HEK293 (cell line): ENCODE measurements at regions not wholly inside any gene's neighbourhood (a gene's known extent, or its start where the extent isn't known, plus 50 kb on each side); places are given as distances from the start of the nearest gene placed in this dataset.

ENCODE experiments used
- KLF10 ChIP-seq: fragments of 450-650 bp; IDR thresholded peaks from 2 replicates; pipeline ENCODE4 v1.5.1; 2018; ENCODE audit warnings: missing biosample characterization, mild to moderate bottlenecking, missing genetic modification characterization
- KLF17 ChIP-seq: fragments of 450-650 bp; formaldehyde crosslinking; IDR thresholded peaks from 2 replicates; pipeline ENCODE4 v1.5.1; 2016; ENCODE audit warnings: missing biosample characterization, missing genetic modification characterization
- KLF7 ChIP-seq: fragments of 450-650 bp; formaldehyde crosslinking; IDR thresholded peaks from 2 replicates; pipeline ENCODE4 v1.5.1; 2016; ENCODE audit warnings: missing biosample characterization, missing genetic modification characterization, borderline replicate concordance
- KLF9 ChIP-seq: fragments of 450-650 bp; formaldehyde crosslinking; IDR thresholded peaks from 2 replicates; pipeline ENCODE4 v1.5.1; 2016; ENCODE audit warnings: missing biosample characterization, missing genetic modification characterization, low read depth
- RBAK ChIP-seq: fragments of 450-650 bp; formaldehyde crosslinking; IDR thresholded peaks from 2 replicates; pipeline ENCODE4 v1.5.1; 2016; ENCODE audit warnings: missing biosample characterization, missing genetic modification characterization
- TRIM28 ChIP-seq: IDR thresholded peaks from 2 replicates; pipeline ENCODE4 v1.6.1; 2011; ENCODE audit warnings: low read length, control low read depth, borderline replicate concordance
- YY2 ChIP-seq: fragments of 450-650 bp; formaldehyde crosslinking; IDR thresholded peaks from 2 replicates; pipeline ENCODE4 v1.5.1; 2016; ENCODE audit warnings: missing biosample characterization, missing genetic modification characterization
- ZBTB7A ChIP-seq: fragments of 450-650 bp; formaldehyde crosslinking; IDR thresholded peaks from 2 replicates; pipeline ENCODE4 v1.5.1; 2016; ENCODE audit warnings: low read depth, missing biosample characterization, missing genetic modification characterization
- ZNF10 ChIP-seq: fragments of 450-650 bp; formaldehyde crosslinking; IDR thresholded peaks from 2 replicates; pipeline ENCODE4 v1.5.1; 2017; ENCODE audit warnings: missing biosample characterization, missing genetic modification characterization
- ZNF274 ChIP-seq, 2 experiments: fragments of 200-500 bp in 1 of 2; fragments of 450-650 bp in 1 of 2; sonication (Bioruptor generic) in 1 of 2; formaldehyde crosslinking in 1 of 2; IDR thresholded peaks; 2 replicates each; pipeline versions ENCODE4 v1.5.1 to v1.6.1; 2014 to 2016; ENCODE audit warnings: borderline replicate concordance in 1 of 2, inconsistent platforms in 1 of 2, low read length in 1 of 2, missing biosample characterization in 1 of 2, missing genetic modification characterization in 1 of 2
- ZNF488 ChIP-seq: fragments of 450-650 bp; formaldehyde crosslinking; IDR thresholded peaks from 2 replicates; pipeline ENCODE4 v1.5.1; 2016; ENCODE audit warnings: missing biosample characterization, missing genetic modification characterization
- ZNF701 ChIP-seq: fragments of 450-650 bp; formaldehyde crosslinking; IDR thresholded peaks from 2 replicates; pipeline ENCODE4 v1.5.1; 2016; ENCODE audit warnings: missing biosample characterization, missing genetic modification characterization
- TF ChIP-seq, protein P1 (sequence below): fragments of 450-650 bp; formaldehyde crosslinking; IDR thresholded peaks from 2 replicates; pipeline ENCODE4 v1.5.1; 2016; ENCODE audit warnings: missing biosample characterization, missing genetic modification characterization
- TF ChIP-seq, protein P2 (sequence below): fragments of 450-650 bp; formaldehyde crosslinking; IDR thresholded peaks from 2 replicates; pipeline ENCODE4 v1.5.1; 2016; ENCODE audit warnings: missing biosample characterization, missing genetic modification characterization

GRCh38 chr3:26964313-26964712 lies 341.7 kb downstream of the LRRC3B start:
- TF ChIP-seq KLF17 (tag by site-specific recombination) (no peak), KLF10 (no peak), ZNF274 (IDR thresholded peaks at IDR 0.05; ENCODE audit: low read length) (no peak), ZNF274 (tag by site-specific recombination; IDR thresholded peaks at IDR 0.05; ENCODE audit: borderline replicate concordance) (no peak), YY2 (tag by site-specific recombination) (no peak), RBAK (tag by site-specific recombination) (no peak), ZNF10 (no peak), KLF9 (tag by site-specific recombination) (no peak), TRIM28 (no peak), ZBTB7A (no peak), KLF7 (tag by site-specific recombination) (no peak), ZNF488 (tag by site-specific recombination) (no peak), ZNF701 (tag by site-specific recombination) (no peak)
- TF ChIP-seq, protein P1, sequence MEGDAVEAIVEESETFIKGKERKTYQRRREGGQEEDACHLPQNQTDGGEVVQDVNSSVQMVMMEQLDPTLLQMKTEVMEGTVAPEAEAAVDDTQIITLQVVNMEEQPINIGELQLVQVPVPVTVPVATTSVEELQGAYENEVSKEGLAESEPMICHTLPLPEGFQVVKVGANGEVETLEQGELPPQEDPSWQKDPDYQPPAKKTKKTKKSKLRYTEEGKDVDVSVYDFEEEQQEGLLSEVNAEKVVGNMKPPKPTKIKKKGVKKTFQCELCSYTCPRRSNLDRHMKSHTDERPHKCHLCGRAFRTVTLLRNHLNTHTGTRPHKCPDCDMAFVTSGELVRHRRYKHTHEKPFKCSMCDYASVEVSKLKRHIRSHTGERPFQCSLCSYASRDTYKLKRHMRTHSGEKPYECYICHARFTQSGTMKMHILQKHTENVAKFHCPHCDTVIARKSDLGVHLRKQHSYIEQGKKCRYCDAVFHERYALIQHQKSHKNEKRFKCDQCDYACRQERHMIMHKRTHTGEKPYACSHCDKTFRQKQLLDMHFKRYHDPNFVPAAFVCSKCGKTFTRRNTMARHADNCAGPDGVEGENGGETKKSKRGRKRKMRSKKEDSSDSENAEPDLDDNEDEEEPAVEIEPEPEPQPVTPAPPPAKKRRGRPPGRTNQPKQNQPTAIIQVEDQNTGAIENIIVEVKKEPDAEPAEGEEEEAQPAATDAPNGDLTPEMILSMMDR (tag by site-specific recombination) = no peak
- TF ChIP-seq, protein P2, sequence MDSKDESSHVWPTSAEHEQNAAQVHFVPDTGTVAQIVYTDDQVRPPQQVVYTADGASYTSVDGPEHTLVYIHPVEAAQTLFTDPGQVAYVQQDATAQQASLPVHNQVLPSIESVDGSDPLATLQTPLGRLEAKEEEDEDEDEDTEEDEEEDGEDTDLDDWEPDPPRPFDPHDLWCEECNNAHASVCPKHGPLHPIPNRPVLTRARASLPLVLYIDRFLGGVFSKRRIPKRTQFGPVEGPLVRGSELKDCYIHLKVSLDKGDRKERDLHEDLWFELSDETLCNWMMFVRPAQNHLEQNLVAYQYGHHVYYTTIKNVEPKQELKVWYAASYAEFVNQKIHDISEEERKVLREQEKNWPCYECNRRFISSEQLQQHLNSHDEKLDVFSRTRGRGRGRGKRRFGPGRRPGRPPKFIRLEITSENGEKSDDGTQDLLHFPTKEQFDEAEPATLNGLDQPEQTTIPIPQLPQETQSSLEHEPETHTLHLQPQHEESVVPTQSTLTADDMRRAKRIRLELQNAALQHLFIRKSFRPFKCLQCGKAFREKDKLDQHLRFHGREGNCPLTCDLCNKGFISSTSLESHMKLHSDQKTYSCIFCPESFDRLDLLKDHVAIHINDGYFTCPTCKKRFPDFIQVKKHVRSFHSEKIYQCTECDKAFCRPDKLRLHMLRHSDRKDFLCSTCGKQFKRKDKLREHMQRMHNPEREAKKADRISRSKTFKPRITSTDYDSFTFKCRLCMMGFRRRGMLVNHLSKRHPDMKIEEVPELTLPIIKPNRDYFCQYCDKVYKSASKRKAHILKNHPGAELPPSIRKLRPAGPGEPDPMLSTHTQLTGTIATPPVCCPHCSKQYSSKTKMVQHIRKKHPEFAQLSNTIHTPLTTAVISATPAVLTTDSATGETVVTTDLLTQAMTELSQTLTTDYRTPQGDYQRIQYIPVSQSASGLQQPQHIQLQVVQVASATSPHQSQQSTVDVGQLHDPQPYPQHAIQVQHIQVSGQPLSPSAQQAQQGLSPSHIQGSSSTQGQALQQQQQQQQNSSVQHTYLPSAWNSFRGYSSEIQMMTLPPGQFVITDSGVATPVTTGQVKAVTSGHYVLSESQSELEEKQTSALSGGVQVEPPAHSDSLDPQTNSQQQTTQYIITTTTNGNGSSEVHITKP (tag by site-specific recombination) = no peak
